HUES6 (cell line): ENCODE measurements at regions not wholly inside any gene's neighbourhood (a gene's known extent, or its start where the extent isn't known, plus 50 kb on each side); places are given as distances from the start of the nearest gene placed in this dataset.

Source experiments
- H3K27ac ChIP-seq: 2 replicates; pipeline ENCODE4 v1.7.0; 2013; ENCODE audit warnings: low read depth, mild to moderate bottlenecking, low read length, inconsistent platforms
- H3K27me3 ChIP-seq: 2 replicates; pipeline ENCODE4 v1.6.1; 2013; ENCODE audit warnings: low read length; ENCODE audit not compliant: control insufficient read depth, insufficient read depth
- H3K36me3 ChIP-seq: 2 replicates; pipeline ENCODE4 v1.6.1; 2013; ENCODE audit warnings: low read length; ENCODE audit not compliant: control insufficient read depth, insufficient read depth
- H3K4me1 ChIP-seq: 2 replicates; pipeline ENCODE4 v1.6.1; 2013; ENCODE audit warnings: low read length; ENCODE audit not compliant: control insufficient read depth, insufficient read depth
- H3K4me3 ChIP-seq: 2 replicates; pipeline ENCODE4 v1.5.1; 2013; ENCODE audit warnings: low read depth, low read length
- H3K9ac ChIP-seq: one replicate; pipeline ENCODE4 v1.6.1; 2013; ENCODE audit warnings: mild to moderate bottlenecking, low read length
- H3K9me3 ChIP-seq: 2 replicates; pipeline ENCODE4 v1.6.1; 2013; ENCODE audit warnings: low read depth, low read length; ENCODE audit not compliant: control insufficient read depth, insufficient read depth

GRCh38 chr20:63145156-63145555, 70.8 kb downstream of the YTHDF1 start:
- Histone ChIP-seq H3K9me3 (peaks cover 35% of the 10 kb centered on the region), H3K4me3 (no peak overlapping the region), H3K4me1 (no peaks in the 10 kb centered on the region), H3K9ac (no peak overlapping the region), H3K27ac (no peak overlapping the region), H3K27me3 (no peaks in the 10 kb centered on the region), H3K36me3 (no peaks in the 10 kb centered on the region)

- Histone ChIP-seq H3K36me3 (no peaks in the 10 kb centered on the region), H3K9me3 (peaks cover 27% of the 10 kb centered on the region)
Observed at GRCh38 chr20:63142933-63143332, 73.0 kb downstream of the YTHDF1 start.

DNA sequence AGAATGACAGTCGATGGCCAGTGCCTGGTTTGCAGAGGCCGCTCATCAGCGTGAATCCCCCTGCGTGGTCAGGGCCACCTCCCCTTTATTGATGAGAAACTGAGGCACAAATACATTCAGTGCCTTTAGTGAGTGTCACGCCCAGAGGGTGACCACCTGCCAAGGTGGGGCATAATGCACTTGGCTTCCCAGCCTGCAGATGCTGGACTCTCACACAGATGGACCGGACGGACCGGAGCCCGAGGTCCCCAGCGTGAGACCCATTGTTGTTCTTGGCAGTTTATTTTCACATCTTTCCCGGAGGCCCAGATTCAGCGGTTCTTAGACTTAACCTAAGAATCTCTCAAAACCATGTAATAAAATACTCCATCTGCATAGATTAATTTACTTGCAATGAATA, 74.4 kb downstream of the YTHDF1 start:
- H3K9me3 ChIP-seq, result peaks cover 14% of the 10 kb centered on the region
- H3K9ac ChIP-seq, result no peak overlapping the region
- H3K4me1 ChIP-seq, result no peaks in the 10 kb centered on the region
- H3K27ac ChIP-seq, result no peak overlapping the region
- H3K4me3 ChIP-seq, result no peak overlapping the region
- no peaks in the 10 kb centered on the region for H3K36me3 ChIP-seq
- H3K27me3 ChIP-seq, result peaks cover 7% of the 10 kb centered on the region

More at GRCh38 chr20:63142933-63143332, 73.0 kb downstream of the YTHDF1 start:
- no peak overlapping the region for H3K4me3 ChIP-seq
- H3K4me1 ChIP-seq, result no peaks in the 10 kb centered on the region
- H3K9ac ChIP-seq, result no peak overlapping the region
- no peak overlapping the region for H3K27ac ChIP-seq
- peaks cover 7% of the 10 kb centered on the region for H3K27me3 ChIP-seq

GRCh38 chr20:63140514-63141433, 75.2 kb downstream of the YTHDF1 start:
- H3K4me1 ChIP-seq, result no peaks in the 10 kb centered on the region
- H3K27ac ChIP-seq, result no peak overlapping the region
- no peak overlapping the region for H3K9ac ChIP-seq
- no peaks in the 10 kb centered on the region for H3K36me3 ChIP-seq
- peaks cover 12% of the 10 kb centered on the region for H3K9me3 ChIP-seq
- no peak overlapping the region for H3K4me3 ChIP-seq
- peaks cover 7% of the 10 kb centered on the region for H3K27me3 ChIP-seq

DNA sequence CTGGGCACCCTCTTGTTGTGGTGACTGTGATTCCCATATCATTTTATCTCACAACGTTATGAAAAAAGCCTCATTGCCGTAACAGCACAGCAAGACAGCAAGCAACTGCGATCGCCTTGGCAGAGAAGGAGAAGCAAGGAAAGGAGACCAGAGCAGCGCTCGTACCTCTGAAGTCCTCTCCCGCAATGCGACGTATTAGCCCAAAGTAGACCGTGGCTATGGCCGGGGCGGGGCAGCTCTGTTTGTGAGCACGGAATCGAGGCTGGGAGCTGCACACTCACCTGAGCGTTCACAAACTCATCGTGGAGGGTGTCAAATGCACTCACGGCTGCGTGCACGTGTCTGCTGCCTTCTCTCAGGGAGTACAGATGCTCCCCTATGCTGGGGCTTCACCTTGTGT, 76.1 kb downstream of the YTHDF1 start:
- Histone ChIP-seq H3K9me3 (peaks cover 7% of the 10 kb centered on the region; the same call in 1 of the 2 replicates), H3K27me3 (peaks cover 7% of the 10 kb centered on the region), H3K4me1 (no peaks in the 10 kb centered on the region), H3K27ac (no peak overlapping the region), H3K36me3 (no peaks in the 10 kb centered on the region), H3K4me3 (no peak overlapping the region), H3K9ac (no peak overlapping the region)

GRCh38 chr20:63139356-63139755, 76.6 kb downstream of the YTHDF1 start:
- Histone ChIP-seq H3K4me3 (no peak overlapping the region), H3K36me3 (no peaks in the 10 kb centered on the region), H3K27me3 (peaks cover 7% of the 10 kb centered on the region)

DNA sequence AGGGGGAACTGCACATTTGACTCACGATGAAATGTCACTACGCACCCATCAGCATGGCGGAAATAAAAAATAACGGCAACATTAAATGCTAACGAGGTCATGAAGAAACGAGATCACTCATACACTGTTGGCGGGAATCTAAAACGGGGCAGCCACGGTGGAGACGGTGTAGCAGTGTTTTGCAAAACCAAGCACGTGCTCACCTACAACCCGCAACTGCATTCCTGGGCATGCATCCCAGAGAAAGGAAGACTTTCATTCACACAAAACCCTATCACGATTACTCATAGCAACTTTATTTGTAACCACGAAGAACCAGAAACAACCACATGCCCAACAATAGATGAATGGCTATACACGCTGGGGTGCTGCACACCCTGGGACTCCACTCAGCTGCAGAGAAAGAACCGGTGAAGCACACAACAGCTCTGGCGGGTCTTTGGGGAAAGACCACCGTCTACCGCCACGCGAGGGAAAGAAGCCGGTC, 77.0 kb downstream of the YTHDF1 start:
- H3K27ac ChIP-seq, result no peak overlapping the region
- no peaks in the 10 kb centered on the region for H3K36me3 ChIP-seq
- H3K4me3 ChIP-seq, result no peak overlapping the region
- peaks cover 7% of the 10 kb centered on the region; the same call in 1 of the 2 replicates for H3K9me3 ChIP-seq
- 0 out of 2 replicates have a peak, but pooled peaks cover 3% of the 10 kb centered on the region for H3K4me1 ChIP-seq
- H3K9ac ChIP-seq, result no peak overlapping the region
- peaks cover 7% of the 10 kb centered on the region for H3K27me3 ChIP-seq

More at GRCh38 chr20:63139356-63139755, 76.6 kb downstream of the YTHDF1 start:
- no peaks in the 10 kb centered on the region for H3K4me1 ChIP-seq
- peaks cover 7% of the 10 kb centered on the region; the same call in 1 of the 2 replicates for H3K9me3 ChIP-seq
- no peak overlapping the region for H3K9ac ChIP-seq
- H3K27ac ChIP-seq, result no peak overlapping the region

DNA sequence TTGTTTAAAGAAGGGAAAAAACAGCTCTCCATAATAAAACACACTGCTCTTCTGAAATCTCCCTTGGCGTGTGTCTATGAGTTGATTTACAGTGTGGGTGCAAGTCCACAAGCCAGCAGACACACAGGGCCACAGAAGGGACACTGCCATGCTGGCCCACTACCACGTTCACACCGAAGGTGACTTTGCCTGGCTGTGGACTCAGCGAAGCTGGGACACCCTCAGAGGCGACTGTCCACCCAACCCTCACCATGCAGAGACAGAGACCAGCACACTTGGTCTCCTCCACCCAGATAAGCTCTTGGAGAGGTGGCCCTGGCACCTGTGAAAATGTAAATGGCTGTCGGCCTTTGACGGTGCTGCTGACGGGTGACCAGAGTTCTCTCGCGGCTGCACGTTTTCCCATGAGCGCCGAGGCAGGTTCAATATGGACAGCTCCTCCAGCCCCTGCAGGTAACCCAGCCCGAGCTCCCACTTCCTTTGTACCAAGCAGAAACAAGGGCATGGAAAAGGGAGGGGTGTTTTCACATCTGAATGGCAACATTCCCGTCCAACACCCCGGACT, 78.0 kb downstream of the YTHDF1 start:
- no peaks in the 10 kb centered on the region for H3K36me3 ChIP-seq
- no peak overlapping the region for H3K4me3 ChIP-seq
- 0 out of 2 replicates have a peak, but pooled peaks cover 3% of the 10 kb centered on the region for H3K4me1 ChIP-seq
- H3K9me3 ChIP-seq, result peaks cover 1% of the 10 kb centered on the region; the same call in 1 of the 2 replicates
- H3K27me3 ChIP-seq, result peaks cover 7% of the 10 kb centered on the region
- no peak overlapping the region for H3K9ac ChIP-seq
- H3K27ac ChIP-seq, result no peak overlapping the region

DNA sequence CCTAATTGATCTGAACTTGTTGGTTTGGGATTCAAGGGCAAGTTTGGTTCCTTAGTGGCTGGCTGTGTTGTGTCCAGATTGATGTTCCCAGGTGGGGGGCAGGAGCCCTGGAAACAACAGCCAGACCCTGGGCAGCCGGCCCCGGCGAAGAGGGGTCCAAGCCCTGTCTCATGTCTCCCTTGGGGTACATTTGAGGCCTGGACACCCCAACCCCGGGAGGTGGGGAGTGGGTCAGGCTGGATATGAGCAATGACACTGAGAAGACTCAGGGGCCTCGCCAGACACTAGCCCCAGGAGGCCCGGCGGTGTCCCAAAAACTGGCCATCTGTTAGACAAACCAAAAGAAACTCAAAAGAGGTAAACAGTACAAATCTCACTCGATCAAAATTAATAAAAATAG, 79.6 kb downstream of the YTHDF1 start:
- Histone ChIP-seq H3K36me3 (no peaks in the 10 kb centered on the region), H3K9me3 (no peaks in the 10 kb centered on the region), H3K4me1 (0 out of 2 replicates have a peak, but pooled peaks cover 3% of the 10 kb centered on the region), H3K4me3 (no peak overlapping the region), H3K27me3 (peaks cover 9% of the 10 kb centered on the region), H3K9ac (no peak overlapping the region), H3K27ac (no peak overlapping the region)

DNA sequence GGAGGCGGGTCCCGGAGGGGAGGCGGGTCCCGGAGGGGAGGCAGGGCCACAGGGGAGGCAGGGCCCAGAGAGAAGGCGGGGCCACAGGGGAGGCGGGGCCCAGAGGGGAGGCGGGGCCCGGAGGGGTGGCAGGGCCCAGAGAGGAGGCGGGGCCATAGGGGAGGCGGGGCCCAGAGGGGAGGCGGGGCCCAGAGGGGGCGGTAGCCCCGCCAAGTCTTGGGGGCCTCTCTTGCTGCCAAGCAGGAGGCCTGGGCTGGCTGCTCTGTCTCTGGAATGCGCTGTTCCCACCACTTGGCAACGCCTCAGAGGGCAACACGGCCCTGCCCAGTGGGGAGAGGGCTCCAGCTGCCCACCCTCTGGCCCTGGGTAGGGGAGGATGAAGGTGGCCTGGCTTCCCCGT, 80.5 kb downstream of the YTHDF1 start:
- H3K9ac ChIP-seq, result no peak overlapping the region
- no peak overlapping the region for H3K4me3 ChIP-seq
- H3K36me3 ChIP-seq, result no peaks in the 10 kb centered on the region
- H3K9me3 ChIP-seq, result no peaks in the 10 kb centered on the region
- H3K27me3 ChIP-seq, result peaks cover 9% of the 10 kb centered on the region
- peaks cover 7% of the 10 kb centered on the region for H3K4me1 ChIP-seq
- no peak overlapping the region for H3K27ac ChIP-seq
